ENCODE measurements at regions not wholly inside any gene's neighbourhood (a gene's known extent, or its start where the extent isn't known, plus 50 kb on each side); places are given as distances from the start of the nearest gene placed in this dataset.

GRCh38 chr13:50408068-50408467 is 392.8 kb downstream of the KCNRG start:
- Mint-ChIP-seq H3K27ac (no peak overlapping the region), H3K36me3 (ENCODE audit: low read depth) (no peaks in the 10 kb centered on the region), H3K4me1 (ENCODE audit: low read depth) (peaks cover 1% of the 10 kb centered on the region), H3K27me3 (no peaks in the 10 kb centered on the region), H3K9me3 (no peaks in the 10 kb centered on the region), H3K4me3 (no peak overlapping the region)
- intact Hi-C loops (cut with micrococcal nuclease), result no loop called here

DNA sequence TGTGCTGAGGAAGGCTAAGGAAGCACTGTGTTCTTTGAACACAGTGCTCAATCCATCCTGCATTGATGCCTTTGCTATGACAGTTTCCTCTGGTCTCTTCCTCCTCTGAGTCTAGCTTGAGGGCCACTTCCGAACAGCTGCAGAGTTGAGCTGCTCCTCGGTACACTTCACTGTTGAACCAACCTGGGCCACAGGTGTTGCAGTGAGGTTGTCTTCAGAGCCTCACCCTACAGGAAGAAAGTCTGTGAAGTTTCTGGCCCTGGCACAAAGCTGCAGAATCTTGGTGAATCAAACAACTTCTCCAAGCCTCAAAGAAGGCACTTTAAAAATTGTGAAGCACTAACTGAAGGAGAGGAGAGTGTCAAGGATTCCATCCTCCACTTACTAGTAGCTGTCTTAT is 394.0 kb downstream of the KCNRG start:
- H3K36me3 Mint-ChIP-seq (ENCODE audit: low read depth), result no peaks in the 10 kb centered on the region
- H3K27me3 Mint-ChIP-seq, result no peaks in the 10 kb centered on the region
- H3K27ac Mint-ChIP-seq, result no peak overlapping the region
- H3K9me3 Mint-ChIP-seq, result no peaks in the 10 kb centered on the region
- H3K4me3 Mint-ChIP-seq, result no peak overlapping the region
- no peaks in the 10 kb centered on the region for H3K4me1 Mint-ChIP-seq (ENCODE audit: low read depth)
- intact Hi-C loops (cut with micrococcal nuclease), result no loop called here

DNA sequence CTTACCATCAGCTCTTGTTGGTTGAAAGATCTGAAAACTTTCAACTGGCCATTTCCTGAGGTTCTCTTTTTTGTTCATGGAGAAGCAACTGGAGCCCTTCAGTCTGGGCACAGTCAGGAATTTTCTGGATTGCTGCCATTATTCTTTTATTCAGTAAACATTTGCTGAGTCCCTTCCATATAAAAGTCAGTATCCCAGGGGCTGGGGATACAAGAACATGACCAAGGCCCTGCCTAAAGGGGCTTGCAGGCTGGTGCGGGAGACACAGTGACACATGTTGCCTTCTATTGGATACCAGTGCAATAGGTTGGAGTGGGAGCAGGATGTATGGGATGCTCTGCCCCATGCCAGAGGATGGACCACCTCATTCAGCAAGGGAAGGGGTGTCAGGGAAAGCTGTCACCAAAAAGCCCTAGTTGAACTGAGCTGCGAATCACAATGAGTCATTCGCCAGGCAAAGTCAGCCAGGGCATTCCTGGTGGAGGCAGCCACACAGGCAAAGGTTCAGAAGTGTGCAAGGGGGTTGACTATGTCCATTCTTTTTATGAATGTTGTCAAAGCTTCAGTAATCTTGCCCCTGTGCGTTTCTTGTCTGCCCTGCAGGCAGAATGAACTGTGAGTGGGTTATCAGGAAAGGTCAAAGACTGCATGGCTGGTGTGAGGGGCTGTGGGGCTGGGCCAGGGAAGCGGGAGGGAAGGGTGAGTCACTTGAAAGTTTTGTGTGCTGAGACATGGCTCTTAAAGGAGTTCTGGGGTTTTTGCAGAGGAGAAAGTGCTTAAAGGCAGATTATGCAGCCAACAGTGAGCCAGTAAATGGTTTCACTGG is 395.9 kb downstream of the KCNRG start:
- no peak overlapping the region for H3K4me3 Mint-ChIP-seq
- no peaks in the 10 kb centered on the region for H3K27me3 Mint-ChIP-seq
- peaks cover 8% of the 10 kb centered on the region for H3K4me1 Mint-ChIP-seq (ENCODE audit: low read depth)
- H3K27ac Mint-ChIP-seq, result no peak overlapping the region
- H3K36me3 Mint-ChIP-seq (ENCODE audit: low read depth), result no peaks in the 10 kb centered on the region
- intact Hi-C loops (cut with micrococcal nuclease), result no loop called here
- peaks cover 6% of the 10 kb centered on the region for H3K9me3 Mint-ChIP-seq

DNA sequence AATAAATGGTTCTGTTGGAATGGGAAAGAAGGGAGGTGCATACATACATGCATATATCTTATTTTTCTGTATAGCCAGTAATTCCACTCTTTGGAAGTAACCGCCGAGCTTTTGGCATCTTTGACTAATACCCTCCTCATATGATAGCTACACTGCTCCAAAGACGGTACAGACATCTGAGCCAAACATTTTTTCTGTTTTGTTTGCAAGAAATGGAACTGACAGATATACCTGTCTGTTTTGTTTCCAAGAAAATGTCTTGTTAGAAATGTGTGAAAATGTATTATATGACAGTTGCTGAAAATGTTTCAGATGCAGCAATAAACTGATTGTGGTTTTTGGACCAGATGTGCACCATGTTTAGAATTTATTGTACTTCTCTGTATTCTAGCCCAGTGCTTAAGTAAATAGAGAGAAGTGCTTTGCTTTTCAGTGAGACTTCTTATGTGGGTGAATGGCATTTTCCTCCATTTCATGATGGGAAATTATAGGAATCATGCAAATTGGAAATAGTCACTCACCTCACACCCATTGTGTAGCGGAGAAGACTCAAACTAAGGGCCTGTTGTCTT is 396.9 kb downstream of the KCNRG start:
- no peaks in the 10 kb centered on the region for H3K36me3 Mint-ChIP-seq (ENCODE audit: low read depth)
- H3K9me3 Mint-ChIP-seq, result peaks cover 6% of the 10 kb centered on the region
- intact Hi-C loops (cut with micrococcal nuclease), result no loop called here
- H3K4me3 Mint-ChIP-seq, result no peak overlapping the region
- H3K27me3 Mint-ChIP-seq, result no peaks in the 10 kb centered on the region
- H3K4me1 Mint-ChIP-seq (ENCODE audit: low read depth), result peaks cover 8% of the 10 kb centered on the region
- no peak overlapping the region for H3K27ac Mint-ChIP-seq

DNA sequence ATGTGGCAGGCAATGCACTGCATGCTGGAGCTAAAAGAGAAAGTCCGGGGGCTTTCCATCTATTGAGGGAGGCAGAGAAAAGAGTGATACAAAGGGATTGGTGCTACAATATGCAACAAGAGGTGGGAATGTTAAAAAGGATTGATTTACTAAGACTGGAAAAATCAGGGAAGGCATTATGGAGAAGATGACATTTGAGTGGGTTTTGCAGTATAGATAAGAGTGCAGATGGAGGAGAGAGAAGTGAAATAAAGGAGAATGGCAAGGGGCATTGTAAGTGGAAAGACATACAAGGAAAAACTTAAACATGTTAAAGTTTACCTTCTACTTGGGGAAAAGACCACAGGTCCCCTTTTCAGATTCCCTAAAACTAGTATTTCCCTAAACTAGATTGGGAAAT is 399.4 kb downstream of the KCNRG start:
- intact Hi-C loops (cut with micrococcal nuclease), result no loop called here
- no peak overlapping the region for H3K27ac Mint-ChIP-seq

GRCh38 chr13:50415428-50415827 is 400.2 kb downstream of the KCNRG start:
- peaks cover 6% of the 10 kb centered on the region for H3K9me3 Mint-ChIP-seq
- intact Hi-C loops (cut with micrococcal nuclease), result no loop called here
- peaks cover 8% of the 10 kb centered on the region for H3K4me1 Mint-ChIP-seq (ENCODE audit: low read depth)
- H3K36me3 Mint-ChIP-seq (ENCODE audit: low read depth), result no peaks in the 10 kb centered on the region
- no peaks in the 10 kb centered on the region for H3K27me3 Mint-ChIP-seq
- no peak overlapping the region for H3K27ac Mint-ChIP-seq
- no peak overlapping the region for H3K4me3 Mint-ChIP-seq

More for the DNA sequence above, 399.4 kb downstream of the KCNRG start:
- Mint-ChIP-seq H3K4me1 (ENCODE audit: low read depth) (peaks cover 8% of the 10 kb centered on the region), H3K4me3 (no peak overlapping the region), H3K27me3 (no peaks in the 10 kb centered on the region), H3K36me3 (ENCODE audit: low read depth) (no peaks in the 10 kb centered on the region), H3K9me3 (peaks cover 6% of the 10 kb centered on the region)

DNA sequence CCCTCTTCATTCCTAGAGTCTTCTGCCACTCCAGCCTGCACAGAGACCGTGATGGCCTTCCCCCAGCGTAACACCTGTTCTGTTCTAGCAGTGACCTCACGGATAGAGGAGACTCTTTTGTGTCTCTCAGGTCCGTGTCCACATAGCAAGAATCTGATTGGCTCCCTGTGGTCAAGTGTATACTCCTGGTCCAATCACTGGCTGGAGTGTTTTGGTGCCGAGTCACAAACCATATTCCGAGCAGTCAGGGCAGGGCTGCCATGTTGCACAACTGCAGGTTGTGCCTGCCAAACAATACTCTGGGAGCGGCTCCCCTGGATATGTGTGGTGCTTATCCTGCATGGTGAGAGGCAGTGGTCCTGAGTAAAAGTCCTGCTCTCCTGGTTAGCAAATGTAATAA is 402.4 kb downstream of the KCNRG start:
- H3K27ac Mint-ChIP-seq, result no peak overlapping the region
- peaks cover 6% of the 10 kb centered on the region for H3K9me3 Mint-ChIP-seq
- H3K36me3 Mint-ChIP-seq (ENCODE audit: low read depth), result no peaks in the 10 kb centered on the region
- no peaks in the 10 kb centered on the region for H3K27me3 Mint-ChIP-seq
- H3K4me3 Mint-ChIP-seq, result no peak overlapping the region
- H3K4me1 Mint-ChIP-seq (ENCODE audit: low read depth), result peaks cover 8% of the 10 kb centered on the region
- intact Hi-C loops (cut with micrococcal nuclease), result no loop called here

- no peak overlapping the region for H3K4me3 Mint-ChIP-seq
- H3K4me1 Mint-ChIP-seq (ENCODE audit: low read depth), result peaks cover 12% of the 10 kb centered on the region
- H3K36me3 Mint-ChIP-seq (ENCODE audit: low read depth), result no peaks in the 10 kb centered on the region
- no peak overlapping the region for H3K27ac Mint-ChIP-seq
- no peaks in the 10 kb centered on the region for H3K27me3 Mint-ChIP-seq
- intact Hi-C loops (cut with micrococcal nuclease), result no loop called here
- H3K9me3 Mint-ChIP-seq, result peaks cover 6% of the 10 kb centered on the region
These were observed 404.2 kb downstream of the KCNRG start for GRCh38 chr13:50419331-50419865.

DNA sequence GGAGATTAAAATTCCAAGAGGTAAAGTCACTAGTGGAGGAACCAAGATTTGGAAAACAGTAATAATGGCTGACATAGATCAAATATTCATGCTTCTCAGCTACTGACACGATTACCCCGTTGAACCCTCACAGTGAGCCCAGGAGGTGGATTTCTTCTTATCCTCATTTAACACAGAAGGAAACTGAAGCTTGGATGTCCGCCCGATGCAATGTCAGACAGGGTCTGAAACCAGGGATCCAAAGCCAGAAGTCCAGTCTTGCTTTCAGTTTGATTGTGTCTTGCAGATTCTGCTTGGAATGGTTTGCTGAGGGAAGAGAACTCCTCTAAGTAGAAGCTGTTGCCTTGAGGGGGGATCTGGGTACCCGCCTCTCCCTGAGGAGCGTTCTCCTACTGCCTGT is 404.7 kb downstream of the KCNRG start:
- Mint-ChIP-seq H3K4me3 (no peak overlapping the region), H3K36me3 (ENCODE audit: low read depth) (no peaks in the 10 kb centered on the region)

GRCh38 chr13:50420718-50421472 is 405.7 kb downstream of the KCNRG start:
- no peak overlapping the region for H3K4me3 Mint-ChIP-seq
- H3K27ac Mint-ChIP-seq, result no peak overlapping the region
- H3K9me3 Mint-ChIP-seq, result no peaks in the 10 kb centered on the region
- peaks cover 6% of the 10 kb centered on the region for H3K4me1 Mint-ChIP-seq (ENCODE audit: low read depth)
- H3K27me3 Mint-ChIP-seq, result no peaks in the 10 kb centered on the region
- intact Hi-C loops (cut with micrococcal nuclease), result no loop called here
- no peaks in the 10 kb centered on the region for H3K36me3 Mint-ChIP-seq (ENCODE audit: low read depth)

More for the DNA sequence above, 404.7 kb downstream of the KCNRG start:
- Mint-ChIP-seq H3K27ac (no peak overlapping the region), H3K4me1 (ENCODE audit: low read depth) (peaks cover 8% of the 10 kb centered on the region), H3K27me3 (no peaks in the 10 kb centered on the region), H3K9me3 (peaks cover 6% of the 10 kb centered on the region)
- intact Hi-C loops (cut with micrococcal nuclease), result no loop called here

- Mint-ChIP-seq H3K27me3 (no peaks in the 10 kb centered on the region), H3K4me3 (no peak overlapping the region), H3K36me3 (ENCODE audit: low read depth) (no peaks in the 10 kb centered on the region), H3K4me1 (ENCODE audit: low read depth) (peaks cover 6% of the 10 kb centered on the region), H3K27ac (no peak overlapping the region), H3K9me3 (no peaks in the 10 kb centered on the region)
- intact Hi-C loops (cut with micrococcal nuclease), result no loop called here
These were observed 406.4 kb downstream of the KCNRG start for GRCh38 chr13:50421473-50422130.

GRCh38 chr13:50422181-50423148 is 407.2 kb downstream of the KCNRG start:
- no peaks in the 10 kb centered on the region for H3K36me3 Mint-ChIP-seq (ENCODE audit: low read depth)
- no peaks in the 10 kb centered on the region for H3K9me3 Mint-ChIP-seq
- peaks cover 6% of the 10 kb centered on the region for H3K4me1 Mint-ChIP-seq (ENCODE audit: low read depth)
- intact Hi-C loops (cut with micrococcal nuclease), result no loop called here
- H3K27ac Mint-ChIP-seq, result no peak overlapping the region
- H3K4me3 Mint-ChIP-seq, result no peak overlapping the region
- no peaks in the 10 kb centered on the region for H3K27me3 Mint-ChIP-seq

- intact Hi-C loops (cut with micrococcal nuclease), result no loop called here
These were observed 409.7 kb downstream of the KCNRG start for GRCh38 chr13:50424993-50425392.

More at GRCh38 chr13:50424993-50425392, 409.7 kb downstream of the KCNRG start:
- Mint-ChIP-seq H3K27ac (no peak overlapping the region), H3K9me3 (no peaks in the 10 kb centered on the region), H3K4me3 (no peak overlapping the region), H3K27me3 (no peaks in the 10 kb centered on the region), H3K4me1 (ENCODE audit: low read depth) (peaks cover 6% of the 10 kb centered on the region), H3K36me3 (ENCODE audit: low read depth) (no peaks in the 10 kb centered on the region)

Measured in dendritic cell treated with granulocyte-macrophage colony-stimulating factor and Interleukin-4, amounts not matched to agents 40 ng/mL and 50 ng/mL, for 4 days (primary cell).